ENCODE measurements at regions not wholly inside any gene's neighbourhood (a gene's known extent, or its start where the extent isn't known, plus 50 kb on each side); places are given as distances from the start of the nearest gene placed in this dataset.

GRCh38 chr6:119445666-119446065 is 96.1 kb upstream of the MAN1A1 start:
- H3K27ac ChIP-seq (ENCODE audit: insufficient read depth, low read length) = no peak overlapping the region
- H4K8ac ChIP-seq (ENCODE audit: low read depth in 2 of 2, low read length in 2 of 2) = peak overlapping the region in 1 of 2 experiments; percentile 68; a peak in 3 of 4 replicates
- no peak overlapping the region for H4K5ac ChIP-seq (ENCODE audit: low read depth, low read length)
- no peak overlapping the region for H2BK5ac ChIP-seq (ENCODE audit: low read depth, low read length, poor library complexity, severe bottlenecking)
- peak overlapping the region; percentile 35 for H2AK9ac ChIP-seq (replicated peaks; ENCODE audit: low read depth, low read length, poor library complexity)
- peaks cover 7% of the 10 kb centered on the region for H3K4me1 ChIP-seq (ENCODE audit: control insufficient read depth, insufficient read depth, low read length)
- H4K20me1 ChIP-seq (ENCODE audit: insufficient read depth, low read length) = no peaks in the 10 kb centered on the region
- H3K56ac ChIP-seq (ENCODE audit: extremely low read depth, insufficient read depth, low read length) = no peak overlapping the region
- no peaks in the 10 kb centered on the region for H3K79me1 ChIP-seq (ENCODE audit: low read depth in 1 of 2, low read length in 2 of 2)
- peak overlapping the region; percentile 50; the same call in 1 of the 2 replicates for H4K91ac ChIP-seq (ENCODE audit: insufficient read depth, low read depth, low read length)
- TF ChIP-seq BHLHE40 (IDR thresholded peaks at IDR 0.05; ENCODE audit: low read depth, low read length) (no peak), MXI1 (IDR thresholded peaks at IDR 0.05; ENCODE audit: borderline replicate concordance, low read depth, low read length) (no peak), RAD21 (IDR thresholded peaks at IDR 0.05; ENCODE audit: low read length) (no peak), RFX5 (IDR thresholded peaks at IDR 0.05; ENCODE audit: low read depth, low read length) (no peak), SMC3 (IDR thresholded peaks at IDR 0.05; ENCODE audit: low read depth, low read length) (no peak), CTCF (conservative IDR thresholded peaks at IDR 0.05; ENCODE audit: low read depth, low read length) (no peak), CEBPB (IDR thresholded peaks at IDR 0.05; ENCODE audit: low read depth, low read length) (no peak), ELK1 (IDR thresholded peaks at IDR 0.05; ENCODE audit: borderline replicate concordance, low read depth, low read length) (no peak), MAZ (IDR thresholded peaks at IDR 0.05; ENCODE audit: borderline replicate concordance, low read depth, low read length) (no peak), MAFK (IDR thresholded peaks at IDR 0.05; ENCODE audit: low read depth, low read length) (no peak), FOS (IDR thresholded peaks at IDR 0.05; ENCODE audit: low read depth, low read length) (no peak), CHD1 (IDR thresholded peaks at IDR 0.05; ENCODE audit: low read depth, low read length) (no peak), RCOR1 (IDR thresholded peaks at IDR 0.05; ENCODE audit: insufficient replicate concordance, low read length) (no peak), POLR2A (IDR thresholded peaks at IDR 0.05; ENCODE audit: low read depth, low read length) (no peak), NFE2L2 (IDR thresholded peaks at IDR 0.05; ENCODE audit: low read depth, low read length) (no peak)
- TF ChIP-seq, protein P1, sequence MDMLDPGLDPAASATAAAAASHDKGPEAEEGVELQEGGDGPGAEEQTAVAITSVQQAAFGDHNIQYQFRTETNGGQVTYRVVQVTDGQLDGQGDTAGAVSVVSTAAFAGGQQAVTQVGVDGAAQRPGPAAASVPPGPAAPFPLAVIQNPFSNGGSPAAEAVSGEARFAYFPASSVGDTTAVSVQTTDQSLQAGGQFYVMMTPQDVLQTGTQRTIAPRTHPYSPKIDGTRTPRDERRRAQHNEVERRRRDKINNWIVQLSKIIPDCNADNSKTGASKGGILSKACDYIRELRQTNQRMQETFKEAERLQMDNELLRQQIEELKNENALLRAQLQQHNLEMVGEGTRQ (IDR thresholded peaks at IDR 0.05; ENCODE audit: low read depth, low read length) = no peak
- H3K23ac ChIP-seq (ENCODE audit: low read depth, low read length) = no peak overlapping the region
- intact Hi-C loops (cut with micrococcal nuclease) (loop anchor here (1.0 to 5.0 kb wide), 2 partner anchors 297 to 313 kb away; no protein-coding TSS in a partner anchor), in situ Hi-C loops (cut with MboI; ENCODE audit: low sequenced_read_pairs) (no loop called here), dilution Hi-C loops (cut with HindIII; ENCODE audit: low sequenced_read_pairs, unreplicated experiment) (no loop called here)
- peak overlapping the region; percentile 45; the same call in 1 of the 2 replicates for H3K18ac ChIP-seq (ENCODE audit: low read depth, low read length)
- H3K14ac ChIP-seq (replicated peaks; ENCODE audit: low read depth, low read length) = peak overlapping the region; percentile 58; the same call in 1 of the 2 replicates
- no peak overlapping the region for H3K4me3 ChIP-seq (ENCODE audit: insufficient read depth, low read depth, low read length)
- peaks cover 5% of the 10 kb centered on the region; the same call in 1 of the 2 replicates for H3K9me1 ChIP-seq (ENCODE audit: insufficient read depth, low read length)
- no peaks in the 10 kb centered on the region for H3K36me3 ChIP-seq (ENCODE audit: control insufficient read depth, insufficient read depth, low read length)
- H2AK5ac ChIP-seq (ENCODE audit: low read depth, low read length) = peak overlapping the region; percentile 68; the same call in 1 of the 2 replicates
- no peaks in the 10 kb centered on the region for H3K9me3 ChIP-seq (ENCODE audit: control insufficient read depth, insufficient read depth, low read length)
- no peaks in the 10 kb centered on the region for H3K27me3 ChIP-seq (ENCODE audit: control insufficient read depth, insufficient read depth, low read length)
- 100% methylated on average over 3 of the region's 4 CpGs; no CpG with 5 or more reads in 1 of the 2 experiments for WGBS, 2 experiments (ENCODE audit: extremely low coverage in 2 of 2, insufficient read length in 1 of 2)
- no peak for ATAC-seq (ENCODE audit: low read depth)
- H3K9ac ChIP-seq (ENCODE audit: low read depth, low read length) = no peak overlapping the region
- H3K4me2 ChIP-seq (ENCODE audit: low read depth, low read length) = no peak overlapping the region
- POLR2A ChIA-PET (ENCODE audit: unreplicated experiment) = no interaction called here
- H2BK120ac ChIP-seq (ENCODE audit: low read depth, low read length) = peak overlapping the region; percentile 74
- peak overlapping the region; percentile 76 for H2AFZ ChIP-seq (replicated peaks; ENCODE audit: low read length, poor library complexity)
- H2BK20ac ChIP-seq (ENCODE audit: low read depth, low read length) = peak overlapping the region; percentile 59; the same call in 1 of the 2 replicates
- BruUV-seq (replicated peaks) = no TSS peak
- H3K4ac ChIP-seq (ENCODE audit: low read depth, low read length) = peak overlapping the region; percentile 69
- DNase-seq = no peak
- CTCF ChIA-PET = no interaction called here
- no peak overlapping the region for H2BK15ac ChIP-seq (ENCODE audit: low read depth, low read length)

Measured in IMR-90 (cell line).